ENCODE measurements at regions not wholly inside any gene's neighbourhood (a gene's known extent, or its start where the extent isn't known, plus 50 kb on each side); places are given as distances from the start of the nearest gene placed in this dataset.
"Not testable (repeated sequence)": the region's sequence is repeated elsewhere in the genome, so short reads cannot be mapped to it uniquely, and the experiment has no call there.

- no peak for DNase-seq (ENCODE audit: low spot score)
Measured at GRCh38 chr6:15171026-15171425, 74.8 kb upstream of the JARID2 start.

- no peak for DNase-seq (ENCODE audit: low spot score)
Measured at GRCh38 chr6:15176816-15177370, 69.0 kb upstream of the JARID2 start.

- DNase-seq (ENCODE audit: low spot score) = no peak
Measured at GRCh38 chr6:15183979-15184378, 61.9 kb upstream of the JARID2 start.

GRCh38 chr6:15184441-15184861 lies 61.4 kb upstream of the JARID2 start:
- no peak for DNase-seq (ENCODE audit: low spot score)

- not testable (repeated sequence) for DNase-seq (ENCODE audit: low spot score)
Measured at GRCh38 chr6:15185111-15185510, 60.8 kb upstream of the JARID2 start.

- not testable (repeated sequence) for DNase-seq (ENCODE audit: low spot score)
Measured at GRCh38 chr6:15193451-15193850, 52.4 kb upstream of the JARID2 start.

- no peak for DNase-seq (ENCODE audit: low spot score)
Measured at GRCh38 chr6:15194453-15194852, 51.4 kb upstream of the JARID2 start.
